DMS53 treated with DMSO at 0.1 percent for 48 hours (cell line): ENCODE measurements at regions not wholly inside any gene's neighbourhood (a gene's known extent, or its start where the extent isn't known, plus 50 kb on each side); places are given as distances from the start of the nearest gene placed in this dataset.

Source experiments
- DNase-seq: peaks from one replicate; lab custom pipeline; 2025; ENCODE audit not compliant: unreplicated experiment; lab: John Stamatoyannopoulos, UW

- no peak for DNase-seq
Measured at GRCh38 chr10:53013201-53013810, 240.7 kb upstream of the MBL2 start.

GRCh38 chr10:53009961-53010907 is 237.7 kb upstream of the MBL2 start:
- peak; percentile 21 for DNase-seq

GRCh38 chr10:53007527-53007842 is 234.9 kb upstream of the MBL2 start:
- DNase-seq, result no peak

GRCh38 chr10:53006663-53007526 is 234.3 kb upstream of the MBL2 start:
- DNase-seq, result peak; percentile 28

GRCh38 chr10:53005612-53006345 is 233.2 kb upstream of the MBL2 start:
- DNase-seq, result peak; percentile 67

- no peak for DNase-seq
Measured at GRCh38 chr10:53003094-53003493, 230.5 kb upstream of the MBL2 start.

- DNase-seq, result peak; percentile 3
Measured at GRCh38 chr10:52999681-53000080, 227.1 kb upstream of the MBL2 start.

GRCh38 chr10:52999258-52999657 is 226.7 kb upstream of the MBL2 start:
- DNase-seq, result no peak

- no peak for DNase-seq
Measured at GRCh38 chr10:52997007-52997406, 224.4 kb upstream of the MBL2 start.

GRCh38 chr10:52994370-52994769 is 221.8 kb upstream of the MBL2 start:
- no peak for DNase-seq

- DNase-seq, result no peak
Measured at GRCh38 chr10:52993109-52993508, 220.5 kb upstream of the MBL2 start.

- no peak for DNase-seq
Measured at GRCh38 chr10:52992567-52992966, 220.0 kb upstream of the MBL2 start.

- DNase-seq, result no peak
Measured at GRCh38 chr10:52988923-52989322, 216.3 kb upstream of the MBL2 start.

- no peak for DNase-seq
Measured at GRCh38 chr10:52986125-52986524, 213.5 kb upstream of the MBL2 start.

- no peak for DNase-seq
Measured at GRCh38 chr10:52984169-52984568, 211.6 kb upstream of the MBL2 start.

GRCh38 chr10:52979295-52979990 is 206.9 kb upstream of the MBL2 start:
- DNase-seq, result no peak

GRCh38 chr10:52977581-52977980 is 205.0 kb upstream of the MBL2 start:
- DNase-seq, result no peak

GRCh38 chr10:52967806-52968795 is 195.5 kb upstream of the MBL2 start:
- no peak for DNase-seq

GRCh38 chr10:52966904-52967303 is 194.3 kb upstream of the MBL2 start:
- DNase-seq, result no peak
